ENCODE measurements at regions not wholly inside any gene's neighbourhood (a gene's known extent, or its start where the extent isn't known, plus 50 kb on each side); places are given as distances from the start of the nearest gene placed in this dataset.

DNA sequence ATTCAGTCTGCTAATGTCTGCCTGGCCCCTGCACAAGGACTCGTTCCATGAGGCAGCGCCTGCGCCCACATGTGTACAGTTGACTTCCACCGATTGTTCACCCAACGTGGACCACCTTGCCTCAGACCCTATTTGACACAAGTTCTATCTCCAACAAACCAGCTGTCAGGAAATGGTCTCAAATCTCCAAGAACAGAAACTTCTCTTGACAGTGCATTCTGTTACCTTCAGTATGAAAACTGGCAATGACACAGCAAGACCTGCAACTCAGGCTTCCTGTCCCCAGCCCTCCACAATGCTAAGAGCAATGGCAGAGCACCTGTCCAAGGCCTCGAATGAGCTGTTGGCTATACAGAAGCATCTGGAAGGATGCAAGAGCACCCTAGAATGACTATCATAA, 102.3 kb upstream of the CLDN14 start:
- Histone ChIP-seq H3K4me1 (ENCODE audit: control insufficient read depth in 1 of 2, low read depth in 2 of 2) (no peaks in the 10 kb centered on the region), H3K9me3 (no peaks in the 10 kb centered on the region), H3K27me3 (replicated peaks; ENCODE audit: insufficient read depth) (no peaks in the 10 kb centered on the region), H3K27ac (no peak overlapping the region), H3K36me3 (no peaks in the 10 kb centered on the region), H3K4me3 (no peak overlapping the region)
- TF ChIP-seq, protein P1, sequence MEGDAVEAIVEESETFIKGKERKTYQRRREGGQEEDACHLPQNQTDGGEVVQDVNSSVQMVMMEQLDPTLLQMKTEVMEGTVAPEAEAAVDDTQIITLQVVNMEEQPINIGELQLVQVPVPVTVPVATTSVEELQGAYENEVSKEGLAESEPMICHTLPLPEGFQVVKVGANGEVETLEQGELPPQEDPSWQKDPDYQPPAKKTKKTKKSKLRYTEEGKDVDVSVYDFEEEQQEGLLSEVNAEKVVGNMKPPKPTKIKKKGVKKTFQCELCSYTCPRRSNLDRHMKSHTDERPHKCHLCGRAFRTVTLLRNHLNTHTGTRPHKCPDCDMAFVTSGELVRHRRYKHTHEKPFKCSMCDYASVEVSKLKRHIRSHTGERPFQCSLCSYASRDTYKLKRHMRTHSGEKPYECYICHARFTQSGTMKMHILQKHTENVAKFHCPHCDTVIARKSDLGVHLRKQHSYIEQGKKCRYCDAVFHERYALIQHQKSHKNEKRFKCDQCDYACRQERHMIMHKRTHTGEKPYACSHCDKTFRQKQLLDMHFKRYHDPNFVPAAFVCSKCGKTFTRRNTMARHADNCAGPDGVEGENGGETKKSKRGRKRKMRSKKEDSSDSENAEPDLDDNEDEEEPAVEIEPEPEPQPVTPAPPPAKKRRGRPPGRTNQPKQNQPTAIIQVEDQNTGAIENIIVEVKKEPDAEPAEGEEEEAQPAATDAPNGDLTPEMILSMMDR (IDR thresholded peaks at IDR 0.05) = no peak
- ATAC-seq (ENCODE audit: insufficient number of reproducible peaks, low FRiP score, low read depth) = no peak
- DNase-seq (ENCODE audit: low spot score) = no peak

DNA sequence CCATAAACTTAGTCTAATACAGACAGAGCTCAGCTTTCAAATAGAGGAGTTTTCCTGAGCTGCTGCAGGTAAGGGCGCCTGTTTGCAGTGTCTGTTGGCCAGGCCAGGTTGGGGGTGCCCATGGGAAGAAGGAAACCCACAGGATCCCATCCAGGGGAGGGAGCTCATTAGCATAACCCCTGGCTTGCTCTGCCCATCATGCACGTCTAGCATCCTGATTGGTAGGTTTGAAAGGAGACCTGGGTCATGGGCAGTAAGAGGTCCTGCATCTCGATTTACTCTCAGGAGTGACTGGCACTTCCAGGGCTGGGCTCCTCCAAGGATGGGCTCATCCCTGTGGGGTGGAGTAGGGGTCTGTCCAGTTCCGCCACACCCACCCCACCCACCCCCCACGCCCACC, 103.7 kb upstream of the CLDN14 start:
- TF ChIP-seq, protein P1 (IDR thresholded peaks at IDR 0.05) = no peak
- ATAC-seq (ENCODE audit: insufficient number of reproducible peaks, low FRiP score, low read depth) (no peak), DNase-seq (ENCODE audit: low spot score) (no peak)
- H3K4me1 ChIP-seq (ENCODE audit: control insufficient read depth in 1 of 2, low read depth in 2 of 2) = no peaks in the 10 kb centered on the region
- H3K4me3 ChIP-seq = no peak overlapping the region
- H3K27me3 ChIP-seq (replicated peaks; ENCODE audit: insufficient read depth) = no peaks in the 10 kb centered on the region
- no peaks in the 10 kb centered on the region for H3K9me3 ChIP-seq
- no peak overlapping the region for H3K27ac ChIP-seq
- H3K36me3 ChIP-seq = no peaks in the 10 kb centered on the region

DNA sequence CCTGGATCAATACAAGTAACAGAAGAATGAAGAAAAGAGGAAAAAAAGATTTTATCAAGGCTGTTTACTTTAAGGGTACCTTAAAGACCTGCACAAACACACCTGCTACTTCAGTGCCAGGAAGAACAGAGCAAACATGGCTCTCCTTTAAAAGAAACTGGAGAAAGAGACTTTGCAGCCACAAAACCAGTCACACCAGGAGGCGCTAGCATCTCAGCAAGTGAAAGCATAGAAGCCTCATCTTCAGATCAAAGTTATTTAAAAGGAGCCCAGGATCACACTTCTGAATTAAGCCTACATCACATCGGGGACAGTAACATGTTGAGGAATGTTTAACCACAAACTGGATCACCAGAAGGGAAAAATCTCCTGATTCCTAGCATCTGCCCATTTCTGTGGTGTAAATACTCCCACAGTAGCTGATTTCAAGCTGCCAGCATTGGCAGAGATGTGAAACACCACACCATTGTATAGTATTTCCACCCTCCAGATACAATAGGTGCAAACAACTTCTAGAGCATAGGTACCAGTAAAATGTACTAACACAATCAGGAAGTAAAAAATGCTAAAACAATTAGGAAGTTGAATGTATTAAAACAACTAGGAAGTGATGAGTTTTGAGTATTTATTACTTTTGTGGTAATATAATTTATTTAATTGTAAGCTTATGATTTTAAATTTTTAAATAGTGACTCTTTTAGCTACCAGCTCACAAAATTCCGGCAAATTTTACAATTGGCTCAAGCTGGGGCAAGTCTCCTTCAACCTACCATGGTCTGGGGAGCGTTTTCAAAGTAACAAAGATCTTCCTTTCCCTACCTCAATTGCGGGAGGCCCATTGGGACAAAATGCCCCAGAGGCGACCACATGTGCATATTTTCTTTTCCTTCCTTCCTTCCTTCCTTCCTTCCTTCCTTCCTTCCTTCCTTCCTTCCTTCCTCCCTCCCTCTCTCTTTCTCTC, 105.3 kb upstream of the CLDN14 start:
- ATAC-seq (ENCODE audit: insufficient number of reproducible peaks, low FRiP score, low read depth) = no peak

DNA sequence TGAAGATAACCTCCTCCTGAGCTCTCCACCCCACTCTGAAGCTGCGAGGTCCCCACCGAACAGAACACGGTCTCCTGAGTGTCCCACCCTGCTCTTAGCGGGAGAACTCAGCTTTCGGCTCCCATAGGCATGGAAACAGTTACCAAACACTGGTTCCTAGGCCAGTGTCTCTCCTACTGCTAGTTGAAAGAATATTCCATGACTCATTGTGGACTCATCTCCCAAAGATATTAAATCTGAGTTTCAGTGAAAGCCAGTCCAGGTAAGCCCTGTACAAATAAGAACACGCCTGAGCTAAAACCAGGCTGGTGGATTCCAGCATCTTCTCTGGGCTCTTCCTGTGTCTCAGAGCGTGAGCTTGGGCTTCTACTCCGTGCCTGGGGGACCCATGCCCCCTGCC, 107.5 kb upstream of the CLDN14 start:
- DNase-seq (ENCODE audit: low spot score) = no peak
- Histone ChIP-seq H3K27ac (no peak overlapping the region), H3K4me3 (no peak overlapping the region), H3K4me1 (ENCODE audit: control insufficient read depth in 1 of 2, low read depth in 2 of 2) (no peaks in the 10 kb centered on the region), H3K27me3 (replicated peaks; ENCODE audit: insufficient read depth) (no peaks in the 10 kb centered on the region), H3K36me3 (no peaks in the 10 kb centered on the region), H3K9me3 (no peaks in the 10 kb centered on the region)
- TF ChIP-seq, protein P1 (IDR thresholded peaks at IDR 0.05) = no peak
- no peak for ATAC-seq (ENCODE audit: insufficient number of reproducible peaks, low FRiP score, low read depth)

More for the DNA sequence above, 105.3 kb upstream of the CLDN14 start:
- Histone ChIP-seq H3K27me3 (replicated peaks; ENCODE audit: insufficient read depth) (no peaks in the 10 kb centered on the region), H3K4me1 (ENCODE audit: control insufficient read depth in 1 of 2, low read depth in 2 of 2) (no peaks in the 10 kb centered on the region), H3K4me3 (no peak overlapping the region), H3K27ac (no peak overlapping the region), H3K9me3 (no peaks in the 10 kb centered on the region), H3K36me3 (no peaks in the 10 kb centered on the region)
- DNase-seq (ENCODE audit: low spot score) = no peak
- TF ChIP-seq, protein P1 (IDR thresholded peaks at IDR 0.05) = no peak

DNA sequence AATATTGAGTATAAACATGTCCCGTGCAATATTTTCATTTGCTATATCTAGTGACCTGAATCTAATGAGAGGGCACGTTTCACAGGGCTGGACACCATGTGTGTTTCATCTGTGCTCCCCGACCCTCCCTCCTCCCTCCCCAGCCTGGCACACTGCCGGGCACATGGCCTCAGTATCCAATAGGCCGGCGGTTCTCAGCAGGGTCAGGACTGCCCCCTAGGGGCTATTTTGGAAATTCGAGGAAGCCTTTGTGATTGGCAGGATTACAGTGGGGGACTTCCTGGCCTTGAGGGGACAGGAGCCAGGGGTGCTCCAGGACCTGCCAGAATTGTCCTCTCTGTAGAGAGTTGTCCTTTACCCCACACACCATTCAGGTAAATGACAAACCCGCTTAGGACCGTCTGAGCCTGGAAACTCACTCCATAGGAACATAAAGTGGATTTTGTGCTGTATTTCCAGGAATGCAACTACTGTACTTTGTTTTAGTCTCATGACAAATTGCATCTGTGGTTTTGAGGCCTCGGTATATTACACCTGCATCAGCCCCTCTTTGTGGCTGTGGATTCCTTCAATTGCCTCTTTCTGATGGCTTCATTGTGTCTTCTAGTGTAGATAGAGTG, 109.5 kb upstream of the SIM2 start:
- Histone ChIP-seq H3K36me3 (no peaks in the 10 kb centered on the region), H3K9me3 (no peaks in the 10 kb centered on the region), H3K27ac (no peak overlapping the region), H3K27me3 (replicated peaks; ENCODE audit: insufficient read depth) (no peaks in the 10 kb centered on the region), H3K4me1 (ENCODE audit: control insufficient read depth in 1 of 2, low read depth in 2 of 2) (no peaks in the 10 kb centered on the region), H3K4me3 (no peak overlapping the region)
- DNase-seq (ENCODE audit: low spot score) (no peak), ATAC-seq (ENCODE audit: insufficient number of reproducible peaks, low FRiP score, low read depth) (no peak)
- TF ChIP-seq, protein P1 (IDR thresholded peaks at IDR 0.05) = no peak
